Tibial nerve (tissue), 4 donors: ENCODE measurements at regions not wholly inside any gene's neighbourhood (a gene's known extent, or its start where the extent isn't known, plus 50 kb on each side); places are given as distances from the start of the nearest gene placed in this dataset.

Experiments
- DNase-seq, 2 donors: peaks; one replicate each; pipeline ENCODE4 v3.0.0-alpha.2; 2019; ENCODE audit warnings: low spot score in 2 of 2
- H3K27ac ChIP-seq, 4 donors: fragments of 200-600 bp; sonication (generic) in 3 of 4; one replicate each; pipeline ENCODE4 v1.5.1; 2017 to 2019; ENCODE audit warnings: mild to moderate bottlenecking in 1 of 4
- H3K27me3 ChIP-seq, 2 donors: fragments of 200-600 bp; sonication (generic) in 1 of 2; one replicate each; pipeline versions ENCODE4 v1.5.1 to v1.6.0; 2017 to 2019
- H3K36me3 ChIP-seq, 3 donors: fragments of 200-600 bp; sonication (generic); one replicate each; pipeline ENCODE4 v1.5.1; 2018 to 2019
- H3K4me1 ChIP-seq, 4 donors: fragments of 200-600 bp; sonication (generic) in 3 of 4; one replicate each; pipeline ENCODE4 v1.5.1; 2017 to 2019
- H3K4me3 ChIP-seq, 4 donors: fragments of 200-600 bp; sonication (generic) in 3 of 4; one replicate each; pipeline ENCODE4 v1.5.1; 2017 to 2019; ENCODE audit warnings: mild to moderate bottlenecking in 1 of 4, moderate library complexity in 1 of 4
- H3K9me3 ChIP-seq, 4 donors: fragments of 200-600 bp; sonication (generic) in 3 of 4; one replicate each; pipeline ENCODE4 v1.5.1; 2017 to 2019
- CTCF ChIP-seq, 5 experiments: fragments of 200-600 bp in 3 of 5; fragments of 450-650 bp in 2 of 5; sonication (generic) in 3 of 5; IDR thresholded peaks; one replicate each; pipeline ENCODE4 v1.5.1; 2016 to 2019; ENCODE audit warnings: antibody characterized with exemption in 5 of 5, mild to moderate bottlenecking in 3 of 5, moderate library complexity in 2 of 5
- EP300 ChIP-seq, 2 donors: sonication (generic); formaldehyde crosslinking; IDR thresholded peaks; one replicate each; pipeline ENCODE4 v1.6.1; 2017; ENCODE audit warnings: antibody characterized with exemption in 2 of 2, mild to moderate bottlenecking in 1 of 2
- POLR2A ChIP-seq, 2 donors: fragments of 450-650 bp; IDR thresholded peaks; one replicate each; pipeline ENCODE4 v1.6.1; 2017; ENCODE audit warnings: antibody characterized with exemption in 2 of 2, mild to moderate bottlenecking in 2 of 2, moderate library complexity in 2 of 2
- WGBS, 2 donors: methylation state at CpG; one replicate each; pipeline ENCODE4 v1.1.5; 2018; 5-methylcytosine and 5-hydroxymethylcytosine counted together

GRCh38 chr10:83433705-83434104 lies 705.6 kb upstream of the GHITM start:
- Histone ChIP-seq H3K4me3 (no peak overlapping the region), H3K27ac (no peak overlapping the region), H3K9me3 (no peaks in the 10 kb centered on the region), H3K27me3 (no peaks in the 10 kb centered on the region), H3K36me3 (no peaks in the 10 kb centered on the region), H3K4me1 (no peaks in the 10 kb centered on the region)
- TF ChIP-seq POLR2A (IDR thresholded peaks at IDR 0.05) (no peak), EP300 (IDR thresholded peaks at IDR 0.05) (no peak), CTCF (IDR thresholded peaks at IDR 0.05) (no peak)
- WGBS, 2 donors, result 92 to 95% methylated on average over 4 of the region's 4 CpGs
- no peak for DNase-seq

GRCh38 chr10:83448013-83448412 lies 691.3 kb upstream of the GHITM start:
- WGBS, 2 donors, result 95 to 97% methylated on average over 1 of the region's 1 CpG

GRCh38 chr10:83458611-83459010 lies 680.7 kb upstream of the GHITM start:
- 89 to 91% methylated on average over 13 of the region's 13 CpGs for whole genome bisulfite sequencing, 2 donors
- H3K27me3 ChIP-seq, result no peaks in the 10 kb centered on the region
- no peaks in the 10 kb centered on the region for H3K36me3 ChIP-seq
- DNase-seq, result no peak
- H3K4me1 ChIP-seq, result no peaks in the 10 kb centered on the region
- no peak overlapping the region for H3K4me3 ChIP-seq
- peaks cover 0 to 7% (median 0%) of the 10 kb centered on the region in 4 donors for H3K9me3 ChIP-seq
- H3K27ac ChIP-seq, result no peak overlapping the region
- TF ChIP-seq POLR2A (IDR thresholded peaks at IDR 0.05) (no peak), CTCF (IDR thresholded peaks at IDR 0.05) (no peak), EP300 (IDR thresholded peaks at IDR 0.05) (no peak)

More at GRCh38 chr10:83448013-83448412, 691.3 kb upstream of the GHITM start:
- TF ChIP-seq EP300 (IDR thresholded peaks at IDR 0.05) (no peak), CTCF (IDR thresholded peaks at IDR 0.05) (no peak), POLR2A (IDR thresholded peaks at IDR 0.05) (no peak)
- H3K27me3 ChIP-seq, result no peaks in the 10 kb centered on the region
- H3K27ac ChIP-seq, result no peak overlapping the region
- H3K36me3 ChIP-seq, result no peaks in the 10 kb centered on the region
- H3K4me1 ChIP-seq, result no peaks in the 10 kb centered on the region
- no peaks in the 10 kb centered on the region for H3K9me3 ChIP-seq
- DNase-seq, result no peak
- no peak overlapping the region for H3K4me3 ChIP-seq

GRCh38 chr10:83459124-83459523 lies 680.2 kb upstream of the GHITM start:
- WGBS, 2 donors, result 79 to 90% methylated on average over 7 of the region's 7 CpGs
- DNase-seq, result no peak
- Histone ChIP-seq H3K4me1 (no peaks in the 10 kb centered on the region), H3K9me3 (peaks cover 0 to 7% (median 0%) of the 10 kb centered on the region in 4 donors), H3K27me3 (no peaks in the 10 kb centered on the region), H3K36me3 (no peaks in the 10 kb centered on the region), H3K27ac (no peak overlapping the region), H3K4me3 (no peak overlapping the region)
- TF ChIP-seq POLR2A (IDR thresholded peaks at IDR 0.05) (no peak), EP300 (IDR thresholded peaks at IDR 0.05) (no peak), CTCF (IDR thresholded peaks at IDR 0.05) (no peak)

- TF ChIP-seq EP300 (IDR thresholded peaks at IDR 0.05) (no peak), CTCF (IDR thresholded peaks at IDR 0.05) (no peak), POLR2A (IDR thresholded peaks at IDR 0.05) (no peak)
- 79 to 81% methylated on average over 2 of the region's 2 CpGs for WGBS, 2 donors
- DNase-seq, result no peak
These were observed 669.5 kb upstream of the GHITM start for GRCh38 chr10:83469728-83470331.

More at GRCh38 chr10:83469728-83470331, 669.5 kb upstream of the GHITM start:
- Histone ChIP-seq H3K36me3 (no peaks in the 10 kb centered on the region), H3K27ac (no peak overlapping the region), H3K4me1 (no peaks in the 10 kb centered on the region), H3K4me3 (no peak overlapping the region), H3K9me3 (no peaks in the 10 kb centered on the region), H3K27me3 (no peaks in the 10 kb centered on the region)
